Stromal cell of bone marrow (primary cell): ENCODE measurements at regions not wholly inside any gene's neighbourhood (a gene's known extent, or its start where the extent isn't known, plus 50 kb on each side); places are given as distances from the start of the nearest gene placed in this dataset.
"Not testable (repeated sequence)": the region's sequence is repeated elsewhere in the genome, so short reads cannot be mapped to it uniquely, and the experiment has no call there.

ENCODE experiments used
- DNase-seq: peaks from one replicate; pipeline ENCODE4 v3.0.0-alpha.2; 2012; ENCODE audit warnings: low read depth

GRCh38 chr1:60914982-60915381 lies 167.4 kb upstream of the NFIA start:
- no peak for DNase-seq

DNA sequence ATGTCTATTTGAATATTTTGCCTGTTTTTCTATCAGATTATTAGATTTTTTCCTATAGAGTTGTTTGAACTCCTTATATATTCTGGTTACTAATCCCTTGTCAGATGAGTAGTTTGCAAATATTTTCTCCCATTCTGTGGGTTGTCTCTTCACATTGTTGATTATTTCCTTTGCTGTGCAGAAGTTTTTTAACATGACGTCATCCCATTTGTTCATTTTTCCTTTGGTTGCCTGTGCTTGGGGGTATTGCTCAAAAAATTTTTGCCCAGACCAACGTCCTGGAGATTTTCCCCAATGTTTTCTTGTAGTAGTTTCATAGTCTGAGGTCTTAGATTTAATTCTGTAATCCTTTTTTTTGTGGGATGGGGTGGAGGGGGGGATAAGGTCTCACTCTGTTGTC lies 168.7 kb upstream of the NFIA start:
- not testable (repeated sequence) for DNase-seq

GRCh38 chr1:60913039-60913438 lies 169.3 kb upstream of the NFIA start:
- DNase-seq = no peak

- DNase-seq = no peak
Measured at GRCh38 chr1:60911966-60912697, 170.2 kb upstream of the NFIA start.

DNA sequence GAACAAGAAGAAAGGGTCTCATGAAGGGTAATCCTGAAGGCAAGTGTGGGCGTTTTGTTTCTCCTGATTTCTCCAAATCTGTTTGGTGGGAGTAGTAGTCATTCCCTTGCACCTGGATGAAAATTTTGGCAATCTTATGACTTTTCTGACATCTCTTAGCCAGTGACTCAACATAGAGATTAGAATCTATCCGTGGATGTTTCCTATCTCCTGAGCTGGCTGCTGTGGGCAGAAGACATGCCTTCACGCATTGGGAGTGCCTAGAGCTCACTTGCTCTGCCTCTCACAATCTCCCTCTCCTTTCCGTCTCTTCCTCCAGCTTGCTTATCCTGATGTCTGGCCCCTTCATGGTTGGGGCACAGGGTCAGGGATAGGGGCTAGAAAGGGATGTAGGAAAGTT lies 174.2 kb upstream of the NFIA start:
- DNase-seq = no peak

DNA sequence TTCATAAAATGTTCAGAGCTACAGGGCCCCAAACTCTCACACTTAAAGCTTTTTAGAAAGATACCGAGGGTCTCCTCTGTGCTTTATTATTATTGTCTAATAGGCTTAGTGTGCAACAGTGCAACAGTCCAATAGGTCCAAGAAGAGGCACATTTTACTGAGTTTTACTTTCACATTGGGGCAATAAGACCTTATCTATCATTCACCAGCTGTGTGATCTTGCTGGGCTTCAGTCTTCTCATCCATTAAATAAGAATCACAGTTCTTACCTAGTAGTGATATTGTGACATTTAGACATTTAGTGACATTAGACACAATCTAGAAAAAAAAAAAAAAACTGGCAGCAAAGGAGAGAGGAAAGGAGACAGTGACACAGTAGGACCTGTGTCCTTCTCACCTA lies 175.8 kb upstream of the NFIA start:
- no peak for DNase-seq

GRCh38 chr1:60906039-60906438 lies 176.3 kb upstream of the NFIA start:
- DNase-seq = no peak

DNA sequence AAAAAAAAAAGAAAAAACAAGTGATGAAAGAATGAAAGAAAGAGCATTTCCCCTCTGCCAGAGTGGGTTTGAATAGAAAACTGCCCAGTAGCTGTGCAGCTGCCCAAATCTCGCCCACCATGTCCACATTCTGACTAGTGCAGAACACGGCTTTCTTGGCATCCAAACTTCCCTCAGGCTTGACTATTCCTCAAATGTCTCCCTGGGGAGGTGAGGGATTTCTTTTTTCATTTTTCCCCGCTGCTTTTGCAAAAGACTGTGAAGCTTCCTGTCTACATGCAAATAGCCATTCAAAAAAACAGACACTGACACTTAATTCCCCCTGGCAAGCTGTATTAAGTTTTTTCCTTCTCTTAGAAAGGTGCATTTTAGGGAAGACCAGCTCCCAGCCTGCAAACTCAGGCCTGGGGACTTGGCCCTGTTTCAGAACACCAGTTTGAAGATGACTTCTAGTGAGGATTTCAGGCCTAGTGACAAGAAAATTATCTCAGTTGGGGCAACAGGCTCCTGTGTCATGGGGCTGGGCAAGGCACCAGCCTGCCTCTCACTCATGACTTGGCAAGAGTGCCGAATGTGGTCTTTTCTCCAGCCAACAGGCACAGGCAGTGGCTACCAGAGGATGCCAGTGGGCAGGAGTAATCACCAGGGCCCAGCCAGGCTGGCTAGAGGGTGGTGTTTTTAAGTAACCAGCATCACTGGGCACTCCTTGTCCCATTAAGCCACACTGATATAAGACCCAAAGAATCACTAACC lies 178.1 kb upstream of the NFIA start:
- peak; percentile 83 for DNase-seq

GRCh38 chr1:60903591-60903990 lies 178.8 kb upstream of the NFIA start:
- DNase-seq = peak; percentile 51

GRCh38 chr1:60899464-60899863 lies 182.9 kb upstream of the NFIA start:
- DNase-seq = no peak

DNA sequence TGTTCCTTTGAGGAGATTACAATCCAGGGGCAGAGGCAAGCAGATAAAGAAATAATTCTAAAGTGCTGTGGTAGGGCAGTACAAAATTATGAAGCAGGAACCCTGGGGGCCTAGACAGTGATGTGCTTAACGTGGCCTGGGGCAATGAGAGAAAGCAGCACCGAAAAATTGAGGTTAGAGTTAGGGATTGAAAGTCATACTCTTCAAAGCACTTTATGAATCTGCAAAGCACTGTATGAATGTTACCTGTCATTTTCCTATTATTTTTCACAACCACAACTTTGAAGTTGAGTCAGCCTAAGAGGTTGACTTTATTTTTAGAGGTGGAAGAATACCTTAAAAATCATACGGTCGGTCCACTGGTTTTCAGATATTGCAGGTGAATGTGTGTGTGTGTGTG lies 183.4 kb upstream of the NFIA start:
- DNase-seq = no peak

DNA sequence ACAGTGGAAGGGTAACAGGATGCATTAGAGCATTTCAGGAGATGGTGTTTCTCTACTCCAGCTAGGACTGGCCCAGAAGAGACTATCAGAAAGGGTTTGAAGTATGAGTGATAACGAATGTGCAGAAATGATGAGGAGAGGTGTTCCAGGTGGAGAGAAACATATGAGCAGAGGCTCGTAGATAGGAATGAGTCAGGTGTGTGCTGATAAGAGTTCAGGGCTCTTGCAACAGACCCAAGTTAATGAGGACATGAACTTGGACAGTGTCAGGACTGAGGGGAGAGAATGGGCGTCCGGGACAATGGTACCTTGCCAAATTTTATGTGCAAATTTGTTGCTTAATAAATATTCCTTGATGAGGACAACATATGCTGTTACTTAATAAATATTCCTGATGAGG lies 183.9 kb upstream of the NFIA start:
- DNase-seq = no peak

DNA sequence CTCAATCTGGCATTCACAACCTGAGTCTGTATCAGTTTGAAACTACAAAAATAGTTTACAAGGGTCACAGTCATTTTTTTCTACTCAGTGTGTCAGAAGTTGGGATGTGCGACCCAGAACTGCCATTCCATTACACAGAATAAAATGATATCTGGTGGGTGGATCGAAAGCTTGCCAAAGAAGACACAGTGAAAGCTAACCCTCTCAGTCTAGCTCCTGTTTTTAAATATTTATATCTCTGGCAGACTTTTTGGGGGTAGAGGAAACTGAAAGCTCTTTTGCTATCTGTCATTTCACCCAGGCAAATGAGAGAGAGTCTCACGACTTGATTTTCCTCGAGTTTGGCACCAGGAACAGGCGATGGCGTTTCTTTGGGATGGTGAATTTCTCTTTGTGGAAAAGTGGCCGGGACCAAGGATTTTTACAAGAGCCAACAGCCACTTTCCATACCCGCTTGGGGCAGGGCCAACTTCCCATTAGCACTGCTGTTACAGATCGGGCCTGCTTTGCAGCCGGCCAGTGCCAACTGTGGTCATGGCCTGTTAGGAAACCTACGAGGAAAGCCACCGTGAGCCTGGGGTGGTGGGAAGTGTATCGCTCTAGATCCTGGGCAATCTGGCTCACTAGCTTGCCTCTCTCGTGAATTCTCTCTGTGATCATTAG lies 185.5 kb upstream of the NFIA start:
- DNase-seq = no peak

- no peak for DNase-seq
Measured at GRCh38 chr1:60895701-60896100, 186.7 kb upstream of the NFIA start.

- no peak for DNase-seq
Measured at GRCh38 chr1:60895252-60895651, 187.1 kb upstream of the NFIA start.

DNA sequence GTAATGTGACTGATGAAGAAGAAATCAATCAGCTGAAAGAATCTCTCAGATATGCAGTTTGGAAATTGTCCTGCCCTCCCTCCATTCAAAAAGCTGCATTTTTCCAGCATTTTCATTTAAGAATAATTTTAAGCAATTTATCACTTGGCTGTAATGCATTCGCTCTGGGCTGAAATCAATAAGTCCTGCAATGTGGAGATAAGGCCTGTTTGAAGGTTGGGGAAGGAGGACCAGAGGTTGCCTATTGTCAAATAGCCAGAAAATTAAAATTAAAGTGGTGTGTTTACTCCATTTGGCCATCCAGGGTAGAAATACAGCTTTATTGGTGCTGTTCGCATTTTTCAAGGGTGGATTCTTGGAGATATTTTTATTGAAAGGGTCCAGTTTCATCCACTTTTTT lies 187.6 kb upstream of the NFIA start:
- no peak for DNase-seq

DNA sequence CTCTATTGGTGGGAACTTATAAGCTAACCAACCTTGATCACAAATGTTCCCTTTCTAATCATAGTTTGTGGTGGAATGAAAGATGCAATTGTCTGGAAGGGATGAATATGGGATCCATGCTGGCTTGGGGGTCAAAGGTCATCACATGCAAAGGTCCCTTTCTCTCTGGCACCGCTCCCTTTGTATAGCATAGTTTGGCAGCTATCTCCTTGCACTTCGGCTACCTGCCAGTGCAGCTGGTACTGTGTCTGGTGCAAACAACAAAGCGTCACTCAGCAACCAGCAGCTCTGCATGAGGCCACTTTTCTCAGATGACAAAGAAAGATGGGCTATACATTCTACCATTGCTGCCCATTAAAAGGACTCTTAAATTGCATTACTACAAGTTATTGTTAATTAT lies 188.2 kb upstream of the NFIA start:
- no peak for DNase-seq

DNA sequence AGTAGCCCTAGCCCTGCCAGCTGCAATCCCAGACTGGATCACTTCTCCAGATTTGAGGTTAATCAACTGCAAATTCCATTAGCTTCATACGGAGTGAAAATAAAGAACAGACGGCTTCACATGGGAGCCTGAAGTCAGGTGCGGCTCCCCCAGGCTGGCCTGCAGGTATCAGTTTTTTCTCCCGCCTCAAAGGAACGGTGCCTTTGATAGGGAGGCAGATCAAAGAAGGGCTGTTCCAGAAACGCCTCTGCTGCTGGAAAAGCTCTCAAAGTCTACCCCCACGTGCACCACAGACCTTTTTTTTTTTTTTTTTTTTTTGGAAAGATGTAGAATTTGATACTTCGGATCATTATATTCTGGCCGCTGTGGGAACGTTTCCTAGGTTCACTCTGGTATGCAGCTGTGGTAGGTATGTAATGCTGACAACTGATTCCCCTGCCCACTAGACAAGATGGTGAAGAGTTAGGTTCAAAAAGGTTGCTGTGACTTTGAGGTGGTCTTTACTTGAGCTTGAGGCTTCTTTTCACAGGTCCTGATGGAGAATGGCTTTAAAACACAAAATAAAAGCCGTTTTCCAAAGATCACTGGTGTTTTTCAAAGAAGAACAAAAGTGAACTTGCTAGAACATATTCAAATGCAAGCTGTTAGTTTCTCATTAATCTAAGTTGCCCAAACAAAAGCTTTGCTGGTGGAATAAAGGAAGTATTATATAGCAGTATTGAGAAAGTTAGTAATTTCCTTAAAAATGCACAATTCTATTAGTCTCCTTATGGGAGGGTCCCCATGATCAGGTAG lies 189.0 kb upstream of the NFIA start:
- DNase-seq = no peak

GRCh38 chr1:60891765-60892164 lies 190.6 kb upstream of the NFIA start:
- DNase-seq = no peak

- no peak for DNase-seq
Measured at GRCh38 chr1:60891281-60891680, 191.1 kb upstream of the NFIA start.

DNA sequence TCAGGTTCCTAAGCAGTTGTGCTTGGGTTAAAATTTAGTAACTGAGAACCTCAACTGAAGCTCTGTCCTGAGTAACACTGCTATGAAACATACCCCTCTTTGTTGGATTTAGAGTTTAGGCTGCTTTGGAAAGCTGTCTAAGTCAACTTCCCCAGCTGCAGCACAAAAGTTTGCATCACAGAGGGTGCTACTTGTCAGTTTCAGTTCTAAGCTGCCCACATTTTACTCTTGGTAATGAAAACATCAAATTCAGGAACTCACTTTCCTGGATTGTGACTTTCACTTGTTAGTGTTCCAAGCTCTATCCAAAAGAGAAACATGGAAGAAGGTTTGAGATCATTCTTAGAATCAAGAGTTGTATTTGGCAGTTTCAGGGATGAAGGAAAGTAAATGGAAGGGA lies 191.7 kb upstream of the NFIA start:
- DNase-seq = no peak

DNA sequence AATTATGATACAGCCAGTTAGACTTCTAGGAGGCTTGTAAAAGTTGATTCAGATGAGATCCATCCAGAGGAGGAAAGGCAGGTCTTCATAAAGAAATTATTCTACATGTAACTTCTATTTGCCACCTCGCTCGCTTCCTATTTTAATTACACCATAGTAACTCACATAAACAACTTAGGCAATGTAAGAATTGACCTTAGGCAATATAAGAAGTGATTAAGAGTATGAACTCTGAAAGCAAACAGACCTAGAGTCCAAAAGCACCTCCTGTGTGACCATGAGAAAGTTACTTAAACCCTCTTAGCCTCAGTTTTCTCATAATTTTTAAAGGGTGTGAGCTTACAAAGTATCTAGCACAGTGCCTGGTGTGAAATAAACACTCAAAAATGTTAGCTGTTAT lies 192.7 kb upstream of the NFIA start:
- no peak for DNase-seq
